Keratinocyte (primary cell): ENCODE measurements at regions not wholly inside any gene's neighbourhood (a gene's known extent, or its start where the extent isn't known, plus 50 kb on each side); places are given as distances from the start of the nearest gene placed in this dataset.

Experiments
- DNase-seq: peaks from one replicate; pipeline ENCODE4 v3.0.0-alpha.2; 2011; ENCODE audit warnings: low read depth, missing footprints, low spot score
- FAIRE-seq: peaks from 2 replicates; lab custom pipeline; 2011; peaks lifted over from hg19 to GRCh38; lab: Jason Lieb, UNC
- H2AFZ ChIP-seq: 2 replicates; pipeline ENCODE4 v1.6.0; 2012; ENCODE audit warnings: low read length, control low read depth, inconsistent platforms; ENCODE audit not compliant: control insufficient read depth
- H3K27ac ChIP-seq: 2 replicates; pipeline ENCODE4 v1.5.1; 2011; ENCODE audit warnings: low read length; ENCODE audit not compliant: control insufficient read depth, insufficient read depth
- H3K27me3 ChIP-seq: 3 replicates; pipeline ENCODE4 v1.6.0; 2011; ENCODE audit warnings: low read length; ENCODE audit not compliant: control insufficient read depth, insufficient read depth; ENCODE audit errors: extremely low read depth
- H3K36me3 ChIP-seq, 2 experiments: 2 replicates in 1 of 2; 3 replicates in 1 of 2; pipeline ENCODE4 v1.5.1; 2011; ENCODE audit warnings: low read length in 2 of 2, mild to moderate bottlenecking in 1 of 2; ENCODE audit not compliant: control insufficient read depth in 2 of 2, insufficient read depth in 2 of 2; ENCODE audit errors: extremely low read depth in 1 of 2
- H3K4me1 ChIP-seq: 3 replicates; pipeline ENCODE4 v1.5.1; 2011; ENCODE audit warnings: low read length; ENCODE audit not compliant: control insufficient read depth, insufficient read depth; ENCODE audit errors: extremely low read depth
- H3K4me2 ChIP-seq: 3 replicates; pipeline ENCODE4 v1.6.0; 2011; ENCODE audit warnings: low read depth, low read length; ENCODE audit not compliant: control insufficient read depth, insufficient read depth; ENCODE audit errors: extremely low read depth
- H3K4me3 ChIP-seq, 3 experiments: fragments of 200-600 bp in 1 of 3; sonication (generic) in 1 of 3; 2 replicates in 2 of 3; 3 replicates in 1 of 3; pipeline ENCODE4 v1.5.1; 2011 to 2016; ENCODE audit warnings: low read length in 3 of 3, mild to moderate bottlenecking in 3 of 3, control low read depth in 2 of 3, inconsistent platforms in 1 of 3, low read depth in 1 of 3, mixed read lengths in 1 of 3, mixed run types in 1 of 3, moderate library complexity in 1 of 3; ENCODE audit not compliant: control insufficient read depth in 2 of 3, insufficient read depth in 2 of 3; ENCODE audit errors: extremely low read depth in 1 of 3
- H3K79me2 ChIP-seq: 2 replicates; pipeline ENCODE4 v1.6.0; 2012; ENCODE audit warnings: low read length; ENCODE audit not compliant: control insufficient read depth, insufficient read depth
- H3K9ac ChIP-seq: 3 replicates; pipeline ENCODE4 v1.6.0; 2011; ENCODE audit warnings: low read length; ENCODE audit not compliant: control insufficient read depth, insufficient read depth; ENCODE audit errors: extremely low read depth
- H3K9me1 ChIP-seq: 3 replicates; pipeline ENCODE4 v1.6.0; 2011; ENCODE audit warnings: low read length; ENCODE audit not compliant: control insufficient read depth, insufficient read depth; ENCODE audit errors: extremely low read depth
- H3K9me3 ChIP-seq: 2 replicates; pipeline ENCODE4 v1.5.1; 2012; ENCODE audit warnings: low read depth, low read length; ENCODE audit not compliant: control insufficient read depth
- H4K20me1 ChIP-seq: 3 replicates; pipeline ENCODE4 v1.6.0; 2011; ENCODE audit warnings: low read length; ENCODE audit not compliant: control insufficient read depth, insufficient read depth; ENCODE audit errors: extremely low read depth
- EZH2 ChIP-seq: IDR thresholded peaks from one replicate; pipeline ENCODE4 v1.6.1; 2012; ENCODE audit warnings: inconsistent platforms, mild to moderate bottlenecking, low read length, moderate library complexity
- dilution Hi-C: fragments of 300-500 bp; cut with MboI; formaldehyde crosslinking; loops from one replicate; pipeline ENCODE4 v1.7.0; 2020; ENCODE audit warnings: low sequenced_read_pairs; ENCODE audit not compliant: extremely low pct_ligation_motif_present
- TF ChIP-seq, protein P1 (sequence below), 3 experiments: IDR thresholded peaks in 1 of 3; conservative IDR thresholded peaks in 1 of 3; optimal IDR thresholded peaks in 1 of 3; 2 replicates in 2 of 3; 3 replicates in 1 of 3; pipeline versions ENCODE3 to v1.5.1; 2011; ENCODE audit warnings: low read length in 3 of 3, mild to moderate bottlenecking in 3 of 3, moderate library complexity in 2 of 3, control low read depth in 1 of 3, inconsistent platforms in 1 of 3; ENCODE audit not compliant: insufficient read depth in 2 of 3; ENCODE audit errors: extremely low read depth in 1 of 3

- Histone ChIP-seq H3K4me3 (no peak overlapping the region), H3K27ac (no peak overlapping the region), H3K36me3 (no peaks in the 10 kb centered on the region), H3K27me3 (no peaks in the 10 kb centered on the region), H3K9me1 (no peaks in the 10 kb centered on the region), H3K9me3 (no peaks in the 10 kb centered on the region), H3K4me2 (no peak overlapping the region), H2AFZ (no peak overlapping the region), H3K79me2 (no peaks in the 10 kb centered on the region), H3K9ac (no peak overlapping the region), H3K4me1 (no peaks in the 10 kb centered on the region), H4K20me1 (no peaks in the 10 kb centered on the region)
- dilution Hi-C loops, result no loop called here
- DNase-seq (no peak), FAIRE-seq (no peak)
- TF ChIP-seq EZH2, result no peak
- TF ChIP-seq, protein P1, sequence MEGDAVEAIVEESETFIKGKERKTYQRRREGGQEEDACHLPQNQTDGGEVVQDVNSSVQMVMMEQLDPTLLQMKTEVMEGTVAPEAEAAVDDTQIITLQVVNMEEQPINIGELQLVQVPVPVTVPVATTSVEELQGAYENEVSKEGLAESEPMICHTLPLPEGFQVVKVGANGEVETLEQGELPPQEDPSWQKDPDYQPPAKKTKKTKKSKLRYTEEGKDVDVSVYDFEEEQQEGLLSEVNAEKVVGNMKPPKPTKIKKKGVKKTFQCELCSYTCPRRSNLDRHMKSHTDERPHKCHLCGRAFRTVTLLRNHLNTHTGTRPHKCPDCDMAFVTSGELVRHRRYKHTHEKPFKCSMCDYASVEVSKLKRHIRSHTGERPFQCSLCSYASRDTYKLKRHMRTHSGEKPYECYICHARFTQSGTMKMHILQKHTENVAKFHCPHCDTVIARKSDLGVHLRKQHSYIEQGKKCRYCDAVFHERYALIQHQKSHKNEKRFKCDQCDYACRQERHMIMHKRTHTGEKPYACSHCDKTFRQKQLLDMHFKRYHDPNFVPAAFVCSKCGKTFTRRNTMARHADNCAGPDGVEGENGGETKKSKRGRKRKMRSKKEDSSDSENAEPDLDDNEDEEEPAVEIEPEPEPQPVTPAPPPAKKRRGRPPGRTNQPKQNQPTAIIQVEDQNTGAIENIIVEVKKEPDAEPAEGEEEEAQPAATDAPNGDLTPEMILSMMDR (optimal IDR thresholded peaks at IDR 0.05 in 1 of 3, IDR thresholded peaks at IDR 0.05 in 1 of 3, conservative IDR thresholded peaks at IDR 0.05 in 1 of 3; ENCODE audit: extremely low read depth in 1 of 3, insufficient read depth in 2 of 3, low read length in 3 of 3), result no peak
These were observed 1458.0 kb downstream of the OLFM4 start for GRCh38 chr13:54486421-54487166.

DNA sequence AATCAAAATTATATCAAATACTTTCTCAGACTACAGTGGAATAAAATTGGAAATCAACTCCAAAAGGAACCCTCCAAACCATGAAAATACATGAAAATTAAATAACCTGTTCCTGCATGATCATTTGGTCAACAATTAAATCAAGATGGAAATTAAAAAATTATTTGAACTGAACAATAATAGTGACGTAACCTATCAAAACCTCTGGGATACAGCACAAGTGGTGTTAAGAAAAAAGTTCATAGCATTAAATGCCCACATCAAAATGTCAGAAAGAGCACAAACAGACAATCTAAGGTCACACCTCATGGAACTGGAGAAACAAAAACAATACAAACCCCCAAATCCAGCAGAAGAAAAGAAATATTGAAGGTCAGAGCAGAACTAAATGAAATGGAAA lies 1460.7 kb downstream of the OLFM4 start:
- no peaks in the 10 kb centered on the region for H3K36me3 ChIP-seq
- no peak overlapping the region for H2AFZ ChIP-seq
- H3K4me1 ChIP-seq, result no peaks in the 10 kb centered on the region
- no peaks in the 10 kb centered on the region for H4K20me1 ChIP-seq
- H3K27ac ChIP-seq, result no peak overlapping the region
- dilution Hi-C loops, result no loop called here
- FAIRE-seq (no peak), DNase-seq (no peak)
- TF ChIP-seq, protein P1 (optimal IDR thresholded peaks at IDR 0.05 in 1 of 3, IDR thresholded peaks at IDR 0.05 in 1 of 3, conservative IDR thresholded peaks at IDR 0.05 in 1 of 3; ENCODE audit: extremely low read depth in 1 of 3, insufficient read depth in 2 of 3, low read length in 3 of 3), result no peak
- no peak for TF ChIP-seq EZH2
- H3K27me3 ChIP-seq, result no peaks in the 10 kb centered on the region
- H3K4me2 ChIP-seq, result no peak overlapping the region
- H3K9me1 ChIP-seq, result no peaks in the 10 kb centered on the region
- no peak overlapping the region for H3K4me3 ChIP-seq
- H3K9ac ChIP-seq, result no peak overlapping the region
- no peaks in the 10 kb centered on the region for H3K9me3 ChIP-seq
- no peaks in the 10 kb centered on the region for H3K79me2 ChIP-seq
